HG02759 (cell line): ENCODE measurements at regions not wholly inside any gene's neighbourhood (a gene's known extent, or its start where the extent isn't known, plus 50 kb on each side); places are given as distances from the start of the nearest gene placed in this dataset.

Experiments used
- ATAC-seq: cut with Tn5 transposase; IDR thresholded peaks from one replicate; pipeline ENCODE4 v1.9.1; 2021; ENCODE audit warnings: mild to moderate bottlenecking, moderate library complexity; ENCODE audit not compliant: unreplicated experiment

DNA sequence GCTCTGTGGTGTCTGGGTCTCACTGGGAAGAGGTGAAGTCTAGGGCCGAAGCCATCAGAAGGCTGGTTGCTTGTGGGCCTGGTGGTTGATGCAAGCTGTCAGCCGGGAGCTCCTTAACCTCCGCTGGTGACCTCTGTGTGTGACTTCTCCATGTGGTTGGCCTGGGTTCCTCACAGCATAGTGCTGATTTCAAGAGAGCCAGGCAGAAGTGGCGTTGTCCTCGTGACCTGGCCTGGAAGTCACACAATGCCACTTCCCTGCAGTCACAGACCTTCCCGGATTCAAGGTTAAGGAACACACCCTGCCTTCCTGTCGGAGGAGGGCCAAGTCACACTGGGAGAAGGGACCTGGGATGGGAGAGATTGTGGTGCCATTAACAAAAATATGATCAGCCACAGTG is 303.7 kb upstream of the HS6ST1 start:
- no peak for ATAC-seq

DNA sequence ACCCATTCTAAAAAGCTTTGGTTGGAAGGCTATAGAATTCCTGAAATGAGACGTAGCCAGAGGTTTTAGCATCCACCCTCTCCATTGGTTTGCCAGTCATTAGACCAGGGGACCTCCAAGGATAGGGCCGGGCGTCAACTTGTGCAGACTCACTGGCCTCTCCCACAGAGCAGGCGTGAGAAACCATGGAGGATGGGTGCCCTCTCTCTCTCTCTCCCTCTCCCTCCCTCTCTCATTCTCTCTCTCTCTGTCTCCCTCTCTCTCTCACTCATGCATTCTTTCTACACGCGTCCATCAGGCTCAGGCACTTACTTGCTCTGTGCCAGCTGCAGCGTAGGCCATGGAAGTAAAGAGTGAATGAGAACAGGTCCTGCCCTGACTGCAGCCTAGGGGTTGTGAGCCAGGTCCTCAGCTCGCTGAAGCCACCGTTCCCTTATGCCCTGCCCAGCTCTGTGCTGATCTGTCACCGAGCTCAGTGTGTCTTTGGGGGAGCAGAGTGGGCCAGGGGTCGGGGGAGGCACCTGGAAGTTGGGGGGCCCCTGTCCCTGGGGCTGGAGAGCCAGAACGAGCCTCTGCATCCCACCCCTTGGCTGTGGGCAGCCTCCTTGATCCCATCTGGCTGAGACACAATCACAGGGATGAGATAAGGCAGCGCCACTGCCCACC is 304.4 kb upstream of the HS6ST1 start:
- no peak for ATAC-seq

DNA sequence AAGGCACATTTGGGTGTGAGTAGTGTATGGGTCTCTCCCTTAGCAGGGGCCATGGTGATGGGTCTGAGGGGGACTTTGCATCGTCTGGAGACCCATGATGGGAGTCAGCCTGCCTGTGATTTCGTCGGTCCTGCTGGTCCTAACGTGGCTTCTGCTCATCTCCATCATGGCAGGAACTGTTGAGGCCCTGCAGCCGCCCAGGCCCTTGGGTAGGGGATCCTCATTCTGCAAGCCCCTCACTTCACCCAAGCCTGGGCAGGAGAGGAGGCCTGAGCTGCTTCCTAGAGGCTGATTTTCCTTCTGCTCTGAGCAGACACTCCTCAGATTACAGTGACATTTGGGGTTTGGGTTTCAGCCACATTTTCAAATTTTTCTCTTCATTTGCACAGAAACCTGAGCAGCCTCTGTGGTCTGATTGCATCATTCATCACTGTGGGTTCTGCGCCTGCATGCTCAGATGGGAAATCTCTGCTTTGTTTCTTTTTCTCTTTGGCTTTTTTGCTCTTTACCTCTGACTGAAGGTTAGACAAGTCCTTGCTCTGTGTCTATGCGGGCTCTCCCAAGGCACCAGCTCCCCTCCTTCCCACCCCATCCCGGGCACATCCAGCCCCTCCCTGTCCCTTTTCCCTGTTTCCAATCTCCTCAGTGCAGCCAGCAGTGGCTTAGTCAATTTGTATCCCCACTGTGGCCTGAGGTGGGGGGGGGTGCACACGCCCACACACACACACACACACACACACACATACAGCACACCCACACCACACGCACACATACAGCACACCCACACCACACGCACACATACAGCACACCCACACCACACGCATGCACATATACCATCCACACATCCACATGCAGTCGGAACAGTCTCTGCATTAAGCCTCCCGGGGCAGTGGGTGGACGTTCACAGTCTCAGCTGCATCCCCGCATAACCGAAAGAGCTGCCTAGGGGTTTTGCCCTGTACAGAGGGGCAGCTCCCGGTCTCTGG is 305.4 kb upstream of the HS6ST1 start:
- ATAC-seq = peak; percentile 76

- no peak for ATAC-seq
These were observed 306.3 kb upstream of the HS6ST1 start for GRCh38 chr2:128624956-128625355.

DNA sequence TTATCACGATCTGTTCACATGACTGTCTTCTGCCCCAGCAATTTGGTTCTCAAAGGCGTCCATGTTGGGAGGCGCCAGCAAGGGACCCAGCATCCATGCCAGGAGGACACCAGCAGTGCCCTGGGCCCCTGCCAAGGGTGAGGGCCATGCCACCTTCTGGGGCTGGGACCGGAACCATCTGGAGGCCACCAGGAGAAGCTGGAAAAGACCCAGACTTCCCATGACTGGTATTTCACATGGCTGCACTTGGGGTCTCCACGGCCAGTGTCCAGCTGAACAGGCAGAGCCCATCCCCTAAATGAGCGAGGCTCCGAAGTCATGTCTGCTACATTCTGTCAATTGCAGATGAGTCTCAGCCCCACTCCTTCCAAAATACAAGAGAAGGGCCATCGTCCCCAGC is 306.8 kb upstream of the HS6ST1 start:
- ATAC-seq = no peak

DNA sequence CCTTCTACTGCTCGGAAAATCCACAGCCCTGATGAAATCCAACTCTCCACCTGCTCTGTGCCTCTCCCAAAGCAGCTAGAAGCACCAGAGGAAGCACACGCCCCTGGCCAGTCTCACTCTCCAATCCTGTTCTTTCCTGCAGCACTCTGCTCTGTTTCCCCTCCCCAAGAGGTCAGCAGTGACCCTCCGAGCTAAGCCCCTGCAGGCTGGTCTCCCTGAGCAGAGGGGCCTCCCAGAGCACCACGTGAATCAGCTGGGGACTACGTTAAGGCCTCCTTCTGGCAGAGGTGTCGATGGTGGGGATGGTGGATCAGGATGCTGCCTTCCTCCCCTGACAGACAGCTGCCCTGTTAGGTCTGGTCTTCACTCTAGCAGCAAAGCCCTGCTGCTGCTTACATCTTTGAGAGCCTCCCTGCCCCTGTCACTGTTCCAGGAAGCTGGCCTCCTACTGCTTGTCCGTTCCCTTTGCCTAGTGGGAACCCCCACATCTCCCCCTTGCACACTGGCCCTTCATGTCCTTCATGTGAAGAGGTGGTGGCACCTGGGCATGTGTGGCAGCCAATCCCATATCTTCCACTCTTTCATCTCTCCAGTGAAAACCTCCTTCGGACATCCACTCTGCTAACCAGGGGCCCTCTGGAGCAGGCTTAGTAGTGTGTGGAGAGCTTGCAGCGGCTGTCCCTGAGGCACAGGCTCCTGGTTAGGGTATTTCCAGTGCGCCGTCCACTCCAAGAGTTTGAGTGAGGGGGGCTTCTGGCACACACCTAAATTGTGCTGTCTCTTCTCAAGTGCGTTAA is 307.5 kb upstream of the HS6ST1 start:
- ATAC-seq = no peak

DNA sequence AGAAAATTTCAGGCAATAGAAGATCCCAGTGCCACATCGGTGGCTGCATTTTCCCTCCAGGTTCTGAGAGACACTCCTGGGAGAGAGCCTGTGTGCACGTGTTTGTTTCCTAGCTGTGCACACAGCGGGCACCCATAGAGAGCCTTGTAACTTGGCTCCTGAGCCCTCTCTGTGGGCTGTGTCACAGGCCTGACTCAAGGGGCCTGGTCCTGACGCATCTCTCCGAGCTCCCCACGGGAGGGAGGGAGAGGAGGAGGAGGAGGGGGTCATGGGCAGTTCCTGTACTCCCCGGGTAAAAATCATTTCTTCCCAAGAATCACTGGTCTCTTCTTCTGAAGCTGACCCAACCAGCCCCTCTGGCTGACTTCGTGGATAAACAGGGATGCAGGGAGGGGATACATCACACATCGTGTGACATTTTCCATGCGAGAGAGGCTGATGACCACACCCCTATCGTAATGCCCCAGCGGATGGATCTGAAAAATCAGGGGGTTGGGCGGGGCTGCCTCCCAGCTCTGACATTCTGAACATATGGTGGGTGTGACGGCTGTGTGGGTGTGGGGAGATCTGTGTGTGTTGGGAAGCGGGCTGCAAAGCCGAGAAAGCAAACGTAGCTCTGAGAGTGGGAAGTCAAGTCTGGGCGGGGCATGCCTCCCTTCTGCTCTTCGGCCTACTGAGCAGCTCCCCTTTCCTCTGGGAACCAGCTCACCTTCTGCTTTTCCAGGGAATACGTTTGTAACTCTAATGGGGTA is 308.3 kb upstream of the HS6ST1 start:
- no peak for ATAC-seq

DNA sequence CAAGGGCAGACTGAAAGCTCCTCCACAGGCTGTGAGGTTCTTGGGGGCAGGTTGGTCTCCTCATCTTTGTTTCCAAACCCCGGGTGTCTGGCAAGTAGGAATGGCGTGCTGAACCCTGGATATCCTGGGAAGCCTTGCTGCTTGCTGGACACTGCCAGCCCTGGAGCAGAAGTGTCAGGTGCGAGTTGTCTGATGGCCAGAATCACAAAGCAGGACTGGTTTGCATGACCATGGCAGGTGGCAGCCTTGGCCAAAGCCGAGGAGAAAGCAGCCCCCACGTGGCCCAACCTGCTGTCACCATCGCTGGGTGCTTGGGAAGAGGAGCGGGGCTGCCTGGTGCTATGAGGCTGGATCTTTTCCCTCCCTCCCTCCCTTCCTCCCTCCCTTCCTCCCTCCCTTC is 309.5 kb upstream of the HS6ST1 start:
- no peak for ATAC-seq

GRCh38 chr2:128628996-128629395 is 310.3 kb upstream of the HS6ST1 start:
- ATAC-seq = no peak

- no peak for ATAC-seq
These were observed 312.5 kb upstream of the HS6ST1 start for GRCh38 chr2:128630974-128631697.

GRCh38 chr2:128631698-128632500 is 313.2 kb upstream of the HS6ST1 start:
- ATAC-seq = no peak

DNA sequence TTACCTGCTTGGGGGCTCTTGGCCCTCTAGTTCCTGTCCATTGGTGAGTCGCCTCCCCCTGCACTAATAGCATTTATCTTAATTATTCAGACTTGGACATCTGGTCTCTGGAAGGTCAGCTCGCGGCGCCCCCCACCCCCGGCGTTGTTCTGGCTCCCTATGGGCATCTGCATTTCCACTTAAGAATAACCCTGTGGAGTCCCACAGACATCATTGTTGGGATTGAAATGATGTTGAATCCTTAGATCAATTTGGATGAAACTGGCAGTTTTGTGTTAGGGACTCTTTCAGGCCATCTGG is 313.8 kb upstream of the HS6ST1 start:
- ATAC-seq = no peak

DNA sequence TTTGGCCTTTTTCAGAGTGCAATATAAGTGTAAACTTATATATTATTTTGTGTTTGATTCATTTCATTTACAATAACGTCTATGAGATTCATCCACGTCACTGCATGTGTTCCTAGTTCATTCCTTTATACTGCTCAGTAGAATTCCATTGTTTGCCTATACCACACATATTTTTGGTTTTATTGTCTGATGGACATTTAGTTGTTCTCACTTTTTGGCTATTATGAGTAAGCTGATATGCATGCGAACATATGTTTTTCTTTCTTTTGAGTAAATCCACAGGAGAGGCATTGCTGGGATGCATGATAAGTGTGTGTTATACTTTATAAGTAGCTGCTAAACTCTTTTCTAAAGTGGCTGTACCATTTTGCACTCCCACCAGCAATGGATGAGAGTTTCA is 314.8 kb upstream of the HS6ST1 start:
- ATAC-seq = no peak

DNA sequence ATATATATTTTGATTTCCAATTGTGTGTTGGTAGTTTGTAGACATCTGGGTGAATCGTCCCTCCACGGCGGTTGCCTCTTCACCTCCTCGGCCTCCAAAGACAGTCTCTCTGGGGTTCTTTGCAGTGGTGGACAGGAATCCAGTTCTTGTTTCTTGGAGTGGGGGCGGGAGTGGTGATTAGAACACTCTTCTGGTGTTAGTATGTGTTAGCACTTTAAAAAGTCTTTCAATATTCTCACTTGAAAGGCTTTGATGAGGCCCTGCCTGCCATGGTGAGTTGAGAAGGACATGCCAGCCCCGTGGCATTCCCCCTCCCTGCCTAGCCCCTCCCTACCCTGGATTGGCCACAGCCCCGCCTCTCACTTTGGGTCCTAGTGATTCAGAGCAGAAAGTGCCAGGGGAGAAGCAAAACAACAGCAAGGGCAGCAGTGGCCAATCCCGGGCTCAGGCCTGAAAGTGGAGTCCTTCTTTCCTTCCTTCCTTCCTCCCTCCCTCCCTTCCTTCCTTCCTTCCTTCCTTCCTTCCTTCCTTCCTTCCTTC is 316.8 kb upstream of the HS6ST1 start:
- ATAC-seq = no peak

GRCh38 chr2:128636802-128637147 is 318.1 kb upstream of the HS6ST1 start:
- no peak for ATAC-seq

DNA sequence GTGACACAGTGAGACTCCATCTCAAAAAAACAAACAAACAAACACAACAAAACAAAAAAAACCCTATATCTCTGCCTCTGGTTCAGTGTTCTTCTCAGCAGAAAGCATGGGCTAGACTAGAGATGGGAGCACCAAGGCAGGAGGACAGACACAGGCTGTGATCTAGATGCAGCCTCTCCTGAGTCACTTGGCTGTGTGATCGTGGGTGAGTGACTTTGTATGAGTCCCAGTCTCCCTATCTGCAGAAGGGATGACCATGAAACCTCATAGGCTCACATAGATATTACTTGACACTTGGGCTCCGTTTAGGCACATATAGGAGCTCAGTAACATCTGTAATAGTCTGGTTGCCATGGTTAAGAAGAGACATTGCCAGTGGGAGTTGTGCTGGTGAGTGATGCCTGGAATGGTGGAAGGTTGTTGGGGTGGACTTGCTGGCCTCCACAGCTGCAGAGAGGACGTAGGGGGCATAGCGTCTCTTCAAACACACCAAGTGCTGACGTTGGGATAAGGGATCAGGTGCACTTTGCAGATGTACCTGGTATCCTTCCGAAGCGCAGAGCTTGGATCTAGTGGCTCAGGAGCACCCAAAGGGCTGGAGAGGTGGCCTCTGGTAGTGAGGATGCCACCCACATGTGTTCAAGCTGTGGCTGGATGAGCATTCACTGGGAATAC is 318.9 kb upstream of the HS6ST1 start:
- ATAC-seq = no peak

GRCh38 chr2:128638341-128639119 is 319.9 kb upstream of the HS6ST1 start:
- ATAC-seq = no peak

- ATAC-seq = no peak
These were observed 320.4 kb upstream of the HS6ST1 start for GRCh38 chr2:128639120-128639477.
